ENCODE measurements at regions not wholly inside any gene's neighbourhood (a gene's known extent, or its start where the extent isn't known, plus 50 kb on each side); places are given as distances from the start of the nearest gene placed in this dataset.

- TF ChIP-seq SUZ12 (IDR thresholded peaks at IDR 0.05; ENCODE audit: extremely low read depth, insufficient read depth, insufficient read length) (no peak), YY1 (IDR thresholded peaks at IDR 0.05; ENCODE audit: insufficient read depth, insufficient read length) (no peak)
Observed at GRCh38 chr18:33951031-33951430, 273.7 kb downstream of the NOL4 start.

All from NT2/D1 (cell line).